ENCODE measurements at regions not wholly inside any gene's neighbourhood (a gene's known extent, or its start where the extent isn't known, plus 50 kb on each side); places are given as distances from the start of the nearest gene placed in this dataset.

DNA sequence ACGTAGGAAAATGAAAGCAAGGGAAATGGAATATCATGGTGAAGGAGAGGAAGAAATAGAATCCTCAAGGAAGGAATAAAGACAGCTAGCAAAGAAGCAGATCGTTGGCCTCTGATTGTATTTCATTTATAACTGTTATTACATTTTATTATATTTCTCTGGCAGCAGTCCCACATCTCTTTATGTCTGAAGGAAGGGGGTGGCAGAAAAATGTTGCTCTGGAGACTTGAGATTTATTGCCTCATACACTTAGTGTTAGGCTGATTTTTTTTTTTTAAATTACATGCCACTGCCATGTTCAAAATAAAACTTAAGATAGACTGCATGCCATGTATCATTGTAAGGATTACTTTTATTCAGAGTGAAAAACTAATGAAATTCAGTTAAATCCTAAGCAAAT lies 971.7 kb upstream of the CHORDC1 start:
- TF ChIP-seq, protein P1, sequence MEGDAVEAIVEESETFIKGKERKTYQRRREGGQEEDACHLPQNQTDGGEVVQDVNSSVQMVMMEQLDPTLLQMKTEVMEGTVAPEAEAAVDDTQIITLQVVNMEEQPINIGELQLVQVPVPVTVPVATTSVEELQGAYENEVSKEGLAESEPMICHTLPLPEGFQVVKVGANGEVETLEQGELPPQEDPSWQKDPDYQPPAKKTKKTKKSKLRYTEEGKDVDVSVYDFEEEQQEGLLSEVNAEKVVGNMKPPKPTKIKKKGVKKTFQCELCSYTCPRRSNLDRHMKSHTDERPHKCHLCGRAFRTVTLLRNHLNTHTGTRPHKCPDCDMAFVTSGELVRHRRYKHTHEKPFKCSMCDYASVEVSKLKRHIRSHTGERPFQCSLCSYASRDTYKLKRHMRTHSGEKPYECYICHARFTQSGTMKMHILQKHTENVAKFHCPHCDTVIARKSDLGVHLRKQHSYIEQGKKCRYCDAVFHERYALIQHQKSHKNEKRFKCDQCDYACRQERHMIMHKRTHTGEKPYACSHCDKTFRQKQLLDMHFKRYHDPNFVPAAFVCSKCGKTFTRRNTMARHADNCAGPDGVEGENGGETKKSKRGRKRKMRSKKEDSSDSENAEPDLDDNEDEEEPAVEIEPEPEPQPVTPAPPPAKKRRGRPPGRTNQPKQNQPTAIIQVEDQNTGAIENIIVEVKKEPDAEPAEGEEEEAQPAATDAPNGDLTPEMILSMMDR (IDR thresholded peaks at IDR 0.05; ENCODE audit: control insufficient read depth, extremely low read depth, insufficient read depth): no peak
- H3K4me3 ChIP-seq (ENCODE audit: low read depth, low read length): no peak overlapping the region
- DNase-seq (ENCODE audit: low read depth): no peak

DNA sequence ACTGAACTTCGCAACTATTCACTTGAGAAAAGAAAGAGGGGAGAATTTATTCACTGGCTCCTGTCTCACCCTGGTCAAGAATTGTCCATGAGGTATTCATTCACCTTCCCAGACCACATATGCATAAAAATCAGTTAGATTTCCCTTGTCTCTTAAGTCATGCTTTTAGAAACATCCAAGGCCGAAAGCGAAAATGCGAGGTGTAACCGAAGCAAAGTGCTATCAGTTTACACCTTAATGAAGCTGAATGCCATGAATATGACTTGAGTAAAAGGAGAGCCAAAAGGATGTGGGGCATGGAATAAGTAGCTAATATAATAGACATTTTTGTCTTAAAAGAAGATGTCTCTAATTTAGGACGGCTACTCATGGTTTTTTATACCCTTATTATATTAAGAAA lies 965.6 kb upstream of the CHORDC1 start:
- no peak for DNase-seq (ENCODE audit: low read depth)
- TF ChIP-seq, protein P1 (IDR thresholded peaks at IDR 0.05; ENCODE audit: control insufficient read depth, extremely low read depth, insufficient read depth): no peak
- no peak overlapping the region for H3K4me3 ChIP-seq (ENCODE audit: low read depth, low read length)

DNA sequence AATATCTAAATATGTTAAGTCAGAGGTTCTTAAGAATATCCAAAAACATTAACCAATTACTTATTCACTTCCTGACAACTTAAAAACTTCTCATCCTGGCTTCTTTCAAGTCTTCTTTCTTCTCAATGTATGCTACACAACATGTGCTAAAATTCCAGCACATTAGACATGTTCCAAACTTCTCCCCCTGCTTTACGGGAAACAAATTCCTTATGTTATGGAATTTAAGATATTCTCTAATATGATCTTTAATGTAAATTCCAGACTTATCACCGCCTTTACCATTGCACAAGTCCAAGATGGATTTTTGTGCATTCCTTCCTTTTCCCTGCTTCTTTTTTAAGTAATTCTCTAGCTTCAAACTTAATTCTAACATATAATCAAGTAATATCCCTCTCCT lies 964.5 kb upstream of the CHORDC1 start:
- TF ChIP-seq, protein P1 (IDR thresholded peaks at IDR 0.05; ENCODE audit: control insufficient read depth, extremely low read depth, insufficient read depth): no peak
- no peak overlapping the region for H3K4me3 ChIP-seq (ENCODE audit: low read depth, low read length)
- no peak for DNase-seq (ENCODE audit: low read depth)

DNA sequence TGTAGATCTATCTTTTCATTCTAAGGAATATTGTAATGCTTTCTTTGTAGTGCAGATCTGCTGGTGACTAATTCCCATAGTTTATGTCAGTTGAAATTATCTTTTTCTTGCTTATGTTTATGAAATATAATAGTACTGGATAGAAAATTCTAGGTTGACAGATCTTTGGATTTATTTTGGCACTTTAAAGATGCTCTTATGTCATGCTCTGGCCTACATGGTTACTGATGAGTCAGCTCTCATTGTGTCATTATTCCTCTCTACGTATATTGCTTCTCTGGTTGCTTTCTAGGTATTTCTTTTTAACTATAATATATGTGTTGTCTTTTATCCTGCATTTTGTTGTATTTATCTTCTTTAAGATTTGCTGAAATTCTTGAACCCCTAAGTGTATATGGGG lies 955.5 kb upstream of the CHORDC1 start:
- no peak overlapping the region for H3K4me3 ChIP-seq (ENCODE audit: low read depth, low read length)
- TF ChIP-seq, protein P1 (IDR thresholded peaks at IDR 0.05; ENCODE audit: control insufficient read depth, extremely low read depth, insufficient read depth): no peak
- DNase-seq (ENCODE audit: low read depth): no peak

DNA sequence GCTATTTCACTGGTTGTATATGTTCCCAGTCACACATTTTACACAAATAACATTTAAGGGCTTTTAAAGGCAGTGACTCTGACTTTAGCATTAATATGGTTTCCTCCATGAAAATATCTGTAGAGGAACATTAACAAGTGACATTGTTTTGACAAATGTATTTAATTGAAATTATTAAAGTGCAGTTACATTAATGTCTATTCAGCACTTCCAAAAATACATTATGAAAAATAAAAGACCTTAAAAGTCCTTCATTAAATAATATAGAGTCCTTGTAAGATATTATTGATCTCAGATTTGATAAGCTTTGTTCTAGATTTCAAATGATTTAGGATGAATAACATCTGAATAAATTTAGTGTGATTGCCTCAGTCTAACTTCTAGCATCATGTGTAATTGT lies 951.9 kb upstream of the CHORDC1 start:
- TF ChIP-seq, protein P1 (IDR thresholded peaks at IDR 0.05; ENCODE audit: control insufficient read depth, extremely low read depth, insufficient read depth): no peak
- DNase-seq (ENCODE audit: low read depth): no peak
- H3K4me3 ChIP-seq (ENCODE audit: low read depth, low read length): no peak overlapping the region

DNA sequence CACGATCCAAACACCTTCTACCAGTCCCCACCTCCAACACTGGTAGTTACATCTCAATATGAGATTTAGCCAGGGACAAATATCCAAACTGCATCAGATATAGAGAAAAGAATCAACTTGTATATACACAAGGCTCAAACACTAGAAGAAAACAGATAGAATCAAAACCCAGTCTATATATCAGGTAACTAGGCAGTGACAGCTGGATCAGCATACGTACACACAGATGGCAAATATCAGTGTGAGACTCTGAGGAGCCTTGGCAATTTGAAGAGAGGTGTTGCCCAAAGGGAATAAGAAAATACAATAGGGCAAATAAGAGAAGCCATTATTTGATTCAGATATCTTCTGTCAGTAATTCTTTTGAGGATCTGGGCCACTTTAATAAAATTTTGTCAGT lies 951.3 kb upstream of the CHORDC1 start:
- no peak overlapping the region for H3K4me3 ChIP-seq (ENCODE audit: low read depth, low read length)
- TF ChIP-seq, protein P1 (IDR thresholded peaks at IDR 0.05; ENCODE audit: control insufficient read depth, extremely low read depth, insufficient read depth): no peak
- no peak for DNase-seq (ENCODE audit: low read depth)

DNA sequence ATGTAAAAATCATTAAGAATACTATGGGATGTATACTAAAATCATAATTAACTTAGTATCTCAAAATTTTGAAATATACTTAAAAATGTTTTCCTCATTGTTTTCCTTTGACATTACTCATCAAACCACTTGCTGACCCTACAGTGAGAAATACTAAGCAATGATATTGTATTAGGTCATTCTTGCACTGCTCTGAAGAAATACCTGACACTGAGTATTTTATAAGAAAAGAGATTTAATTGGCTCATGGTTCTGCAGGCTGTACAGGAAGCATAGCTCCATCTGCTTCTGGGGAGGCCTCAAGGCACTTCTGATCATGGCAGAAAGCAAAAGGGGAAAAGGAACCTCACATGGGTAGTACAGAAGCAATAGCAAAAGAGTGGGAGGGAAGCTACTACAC lies 950.9 kb upstream of the CHORDC1 start:
- no peak overlapping the region for H3K4me3 ChIP-seq (ENCODE audit: low read depth, low read length)
- TF ChIP-seq, protein P1 (IDR thresholded peaks at IDR 0.05; ENCODE audit: control insufficient read depth, extremely low read depth, insufficient read depth): no peak
- no peak for DNase-seq (ENCODE audit: low read depth)

All from LNCaP clone FGC (cell line).